ENCODE measurements at regions not wholly inside any gene's neighbourhood (a gene's known extent, or its start where the extent isn't known, plus 50 kb on each side); places are given as distances from the start of the nearest gene placed in this dataset.

GRCh38 chr11:116193321-116194131 lies 579.3 kb downstream of the BUD13 start:
- Mint-ChIP-seq H3K36me3 (no peaks in the 10 kb centered on the region), H3K4me3 (no peak overlapping the region)

GRCh38 chr11:116192509-116193210 lies 580.1 kb downstream of the BUD13 start:
- ATAC-seq, result no peak

More at GRCh38 chr11:116193321-116194131, 579.3 kb downstream of the BUD13 start:
- no peak for TF ChIP-seq CTCF (IDR thresholded peaks at IDR 0.05)
- no peaks in the 10 kb centered on the region for H3K9me3 ChIP-seq (ENCODE audit: control insufficient read depth, insufficient read depth, low read length)
- H3K4me1 Mint-ChIP-seq, result no peaks in the 10 kb centered on the region
- H3K27me3 ChIP-seq (ENCODE audit: control insufficient read depth, insufficient read depth, low read length), result peaks cover 9% of the 10 kb centered on the region
- no peak overlapping the region for H3K4me3 ChIP-seq (ENCODE audit: low read length)
- DNase-seq, result no peak
- no peak for ATAC-seq
- H3K4me1 ChIP-seq (ENCODE audit: control insufficient read depth, insufficient read depth, low read length), result no peaks in the 10 kb centered on the region
- H3K27me3 Mint-ChIP-seq (ENCODE audit: low read depth in 2 of 2), result peaks cover 36 to 39% of the 10 kb centered on the region in 2 donors
- WGBS (ENCODE audit: insufficient coverage), result 7% methylated on average over 34 of the region's 34 CpGs
- intact Hi-C loops (cut with micrococcal nuclease), result no loop called here
- no peak overlapping the region for H3K27ac Mint-ChIP-seq
- H3K9me3 Mint-ChIP-seq, result no peaks in the 10 kb centered on the region
- H3K27ac ChIP-seq (ENCODE audit: low read length), result no peak overlapping the region
- H3K36me3 ChIP-seq (ENCODE audit: control insufficient read depth, insufficient read depth, low read length), result no peaks in the 10 kb centered on the region

GRCh38 chr11:116190861-116191260 lies 581.9 kb downstream of the BUD13 start:
- H3K27ac ChIP-seq (ENCODE audit: low read length), result no peak overlapping the region
- Mint-ChIP-seq H3K36me3 (no peaks in the 10 kb centered on the region), H3K9me3 (no peaks in the 10 kb centered on the region), H3K4me1 (no peaks in the 10 kb centered on the region), H3K27ac (no peak overlapping the region), H3K27me3 (ENCODE audit: low read depth in 2 of 2) (peaks cover 26 to 31% of the 10 kb centered on the region in 2 donors), H3K4me3 (no peak overlapping the region)
- H3K9me3 ChIP-seq (ENCODE audit: control insufficient read depth, insufficient read depth, low read length), result no peaks in the 10 kb centered on the region
- TF ChIP-seq CTCF (IDR thresholded peaks at IDR 0.05), result no peak
- WGBS (ENCODE audit: insufficient coverage), result 70% methylated on average over 3 of the region's 3 CpGs
- DNase-seq (no peak), ATAC-seq (no peak)
- H3K4me1 ChIP-seq (ENCODE audit: control insufficient read depth, insufficient read depth, low read length), result no peaks in the 10 kb centered on the region
- intact Hi-C loops (cut with micrococcal nuclease), result no loop called here
- no peaks in the 10 kb centered on the region for H3K36me3 ChIP-seq (ENCODE audit: control insufficient read depth, insufficient read depth, low read length)
- no peak overlapping the region for H3K4me3 ChIP-seq (ENCODE audit: low read length)
- H3K27me3 ChIP-seq (ENCODE audit: control insufficient read depth, insufficient read depth, low read length), result peaks cover 9% of the 10 kb centered on the region

More at GRCh38 chr11:116192509-116193210, 580.1 kb downstream of the BUD13 start:
- H3K4me1 Mint-ChIP-seq, result no peaks in the 10 kb centered on the region
- H3K4me1 ChIP-seq (ENCODE audit: control insufficient read depth, insufficient read depth, low read length), result no peaks in the 10 kb centered on the region
- peaks cover 9% of the 10 kb centered on the region for H3K27me3 ChIP-seq (ENCODE audit: control insufficient read depth, insufficient read depth, low read length)
- no peaks in the 10 kb centered on the region for H3K36me3 Mint-ChIP-seq
- no peaks in the 10 kb centered on the region for H3K36me3 ChIP-seq (ENCODE audit: control insufficient read depth, insufficient read depth, low read length)
- TF ChIP-seq CTCF (IDR thresholded peaks at IDR 0.05), result no peak
- H3K4me3 ChIP-seq (ENCODE audit: low read length), result no peak overlapping the region
- no peaks in the 10 kb centered on the region for H3K9me3 ChIP-seq (ENCODE audit: control insufficient read depth, insufficient read depth, low read length)
- no peak overlapping the region for H3K27ac Mint-ChIP-seq
- no peaks in the 10 kb centered on the region for H3K9me3 Mint-ChIP-seq
- 20% methylated on average over 6 of the region's 12 CpGs for WGBS (ENCODE audit: insufficient coverage)
- intact Hi-C loops (cut with micrococcal nuclease), result no loop called here
- no peak overlapping the region for H3K4me3 Mint-ChIP-seq
- peaks cover 39% of the 10 kb centered on the region in 2 donors for H3K27me3 Mint-ChIP-seq (ENCODE audit: low read depth in 2 of 2)
- H3K27ac ChIP-seq (ENCODE audit: low read length), result no peak overlapping the region
- no peak for DNase-seq
